ENCODE measurements at regions not wholly inside any gene's neighbourhood (a gene's known extent, or its start where the extent isn't known, plus 50 kb on each side); places are given as distances from the start of the nearest gene placed in this dataset.
"Not testable (repeated sequence)": the region's sequence is repeated elsewhere in the genome, so short reads cannot be mapped to it uniquely, and the experiment has no call there.

DNA sequence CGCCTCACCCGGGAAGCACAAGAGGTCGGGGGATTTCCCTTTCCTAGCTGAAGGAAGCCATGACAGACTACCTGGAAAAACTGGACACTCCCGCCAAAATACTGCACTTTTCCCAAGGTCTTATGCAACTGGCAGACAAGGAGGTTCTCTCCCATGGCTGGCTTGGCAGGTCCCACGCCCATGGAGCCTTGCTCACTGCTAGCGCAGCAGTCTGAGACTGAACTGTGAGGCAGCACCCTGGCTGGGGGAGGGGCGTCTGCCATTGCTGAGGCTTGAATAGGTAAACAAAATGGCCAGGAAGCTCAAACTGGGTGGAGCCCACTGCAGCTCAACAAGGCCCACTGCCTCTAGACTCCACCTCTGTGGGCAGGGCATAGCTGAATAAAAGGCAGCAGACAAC is 92.1 kb downstream of the C4BPA start:
- not testable (repeated sequence) for DNase-seq

DNA sequence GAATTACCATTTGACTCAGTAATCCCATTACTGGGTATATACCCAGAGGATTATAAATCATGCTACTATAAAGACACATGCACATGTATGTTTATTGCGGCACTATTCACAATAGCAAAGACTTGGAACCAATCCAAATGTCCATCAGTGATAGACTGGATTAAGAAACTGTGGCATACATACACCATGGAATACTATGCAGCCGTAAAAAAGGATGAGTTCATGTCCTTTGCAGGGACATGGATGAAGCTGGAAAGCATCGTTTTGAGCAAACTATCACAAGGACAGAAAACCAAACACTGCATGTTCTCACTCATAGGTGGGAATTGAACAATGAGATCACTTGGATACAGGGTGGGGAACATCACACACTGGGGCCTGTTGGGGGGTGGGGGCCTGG is 97.5 kb downstream of the C4BPA start:
- DNase-seq, result not testable (repeated sequence)

GRCh38 chr1:207202480-207202879 is 98.4 kb downstream of the C4BPA start:
- no peak for DNase-seq

GRCh38 chr1:207203541-207203940 is 99.5 kb downstream of the C4BPA start:
- DNase-seq, result no peak

GRCh38 chr1:207205614-207206061 is 101.6 kb downstream of the C4BPA start:
- no peak for DNase-seq

- DNase-seq, result not testable (repeated sequence)
Measured at GRCh38 chr1:207208691-207209090, 104.7 kb downstream of the C4BPA start.

GRCh38 chr1:207214453-207214852 is 107.0 kb upstream of the CD55 start:
- DNase-seq, result no peak

GRCh38 chr1:207217778-207218511 is 103.5 kb upstream of the CD55 start:
- DNase-seq, result no peak

- peak; percentile 17 for DNase-seq
Measured at GRCh38 chr1:207218512-207219362, 102.7 kb upstream of the CD55 start.

DNA sequence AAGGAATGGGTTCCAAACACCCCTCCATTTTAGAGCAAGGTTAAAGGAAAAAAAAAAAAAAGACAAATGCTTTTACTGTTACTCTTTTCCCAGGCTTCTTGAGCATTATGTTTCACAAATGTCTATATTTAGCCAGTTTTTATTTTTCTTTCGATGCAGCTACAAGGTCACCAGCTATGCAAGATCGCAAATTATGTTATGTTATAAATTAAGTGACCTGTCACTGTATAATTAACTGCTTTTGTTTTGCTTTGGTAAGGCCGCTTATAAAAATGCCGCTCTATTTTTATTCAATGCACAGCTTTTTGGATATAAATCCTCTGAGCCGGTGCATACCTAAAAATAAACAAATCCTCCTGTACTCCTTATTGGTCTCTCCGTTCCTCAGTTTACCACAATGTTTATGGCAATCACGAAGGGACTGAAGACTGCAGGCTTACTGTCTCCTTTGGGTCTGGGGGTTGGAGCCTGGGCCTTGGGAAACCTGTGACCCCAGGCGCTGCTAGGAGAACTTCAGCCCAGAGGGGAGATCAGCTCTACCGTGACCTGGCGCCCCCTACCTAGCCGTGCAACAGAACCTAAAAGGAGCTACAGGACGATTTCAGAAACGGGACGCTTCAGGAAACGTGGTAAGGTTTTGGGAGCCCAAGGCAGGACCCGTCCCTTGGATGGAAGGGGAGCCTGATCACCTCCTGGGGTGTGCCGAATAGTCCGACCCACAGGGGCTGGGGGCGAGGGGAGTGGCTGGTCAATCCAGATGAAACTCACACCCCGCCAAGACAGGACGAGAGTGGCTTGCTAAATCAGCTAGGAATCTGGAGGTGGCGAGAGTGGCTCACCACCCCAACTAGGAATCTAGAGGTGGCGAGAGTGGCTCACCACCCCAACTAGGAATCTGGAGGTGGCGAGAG is 101.2 kb upstream of the CD55 start:
- DNase-seq, result no peak

GRCh38 chr1:207221934-207222351 is 99.5 kb upstream of the CD55 start:
- no peak for DNase-seq

- DNase-seq, result no peak
Measured at GRCh38 chr1:207223162-207223561, 98.3 kb upstream of the CD55 start.

DNA sequence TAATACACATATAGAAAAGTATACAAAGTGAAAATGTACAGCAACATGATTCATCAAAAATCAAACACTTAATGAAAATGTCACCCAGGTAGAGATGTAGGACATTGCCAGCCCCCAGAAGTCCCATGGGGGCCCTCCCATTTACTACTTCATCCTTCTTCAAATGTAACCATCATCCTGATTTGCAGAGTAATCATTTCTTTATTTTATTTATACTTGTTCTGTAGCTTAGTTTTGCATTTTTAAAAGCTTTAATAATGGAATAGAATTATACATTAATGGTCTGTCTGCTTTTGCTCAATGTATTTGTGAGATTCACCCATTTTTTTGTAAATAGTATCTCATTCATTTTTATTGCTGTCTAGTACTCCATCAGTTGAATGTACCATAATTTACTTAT is 96.8 kb upstream of the CD55 start:
- no peak for DNase-seq

GRCh38 chr1:207227131-207227630 is 94.3 kb upstream of the CD55 start:
- DNase-seq, result no peak

GRCh38 chr1:207228987-207229386 is 92.5 kb upstream of the CD55 start:
- no peak for DNase-seq

GRCh38 chr1:207230441-207230840 is 91.0 kb upstream of the CD55 start:
- no peak for DNase-seq

DNA sequence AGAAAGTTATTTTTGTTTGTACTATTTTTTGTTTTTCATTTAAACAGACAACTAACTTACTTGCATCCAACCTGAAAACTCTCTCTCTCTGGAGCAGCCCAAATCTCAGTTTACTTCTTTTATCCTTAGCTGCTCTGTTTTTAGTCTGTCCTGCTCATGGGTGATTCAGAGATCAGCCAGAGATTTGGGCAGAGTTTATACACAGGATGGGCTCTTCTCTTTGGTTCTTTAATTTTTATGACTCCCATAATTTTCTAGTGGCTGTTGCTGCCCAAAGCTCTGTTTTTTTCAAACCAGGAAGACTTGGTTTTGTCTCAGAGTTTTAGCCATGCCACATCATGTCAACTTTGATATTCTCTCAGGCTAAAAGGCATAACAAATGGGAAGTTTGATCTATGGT is 86.8 kb upstream of the CD55 start:
- no peak for DNase-seq

DNA sequence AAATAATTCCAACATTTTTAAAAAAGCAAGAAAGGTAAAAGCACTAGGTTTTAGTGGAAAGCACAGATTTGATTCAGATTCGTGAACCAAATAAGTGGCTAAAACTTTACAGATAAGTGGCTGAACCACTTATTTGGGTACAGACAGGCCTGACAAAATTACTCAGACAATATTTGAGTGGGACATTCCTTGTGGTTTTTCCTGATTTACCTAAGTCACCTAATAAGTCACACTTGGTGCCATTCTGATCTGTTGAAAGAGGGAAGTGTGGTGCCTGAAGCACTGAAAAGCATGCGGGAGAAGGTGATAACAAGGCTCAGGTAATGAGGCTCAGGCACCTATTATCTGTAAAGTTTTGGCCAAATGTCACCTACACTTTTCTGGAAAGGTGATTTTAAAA is 81.6 kb upstream of the CD55 start:
- DNase-seq, result no peak

DNA sequence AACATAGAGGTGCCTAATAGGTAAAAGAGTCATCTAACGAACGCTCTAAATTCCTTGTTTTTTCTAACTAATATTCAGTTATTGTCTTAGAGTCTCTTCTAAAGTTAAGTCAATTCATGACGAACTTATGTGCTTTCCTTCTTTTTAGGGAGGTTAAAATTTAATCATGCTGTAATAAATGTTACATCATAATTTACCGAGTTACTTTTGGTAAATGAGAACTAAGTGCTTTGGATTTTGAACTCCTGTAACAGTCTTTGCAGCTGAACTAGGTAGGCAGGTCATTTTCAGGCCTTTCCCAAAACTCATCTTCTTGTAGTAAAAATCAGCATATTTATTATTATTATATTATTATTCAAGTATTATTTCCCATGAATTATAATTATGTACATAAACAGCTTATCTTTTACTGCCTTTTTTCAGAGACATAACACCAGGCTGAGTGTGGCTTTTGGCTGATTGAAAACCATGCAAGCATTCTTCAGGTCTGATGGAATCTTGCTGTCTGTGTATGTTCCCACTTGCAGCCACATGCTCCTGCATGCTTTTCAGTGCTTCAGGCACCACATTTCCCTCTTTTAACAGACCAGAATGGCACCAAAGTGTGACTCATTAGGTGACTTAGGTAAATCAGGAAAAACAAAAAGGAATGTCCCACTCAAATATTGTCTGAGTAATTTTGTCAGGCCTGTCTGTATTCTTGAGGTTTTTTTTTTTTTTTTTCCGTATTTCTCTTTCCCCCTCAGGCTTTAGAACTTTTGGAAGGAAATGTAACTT is 81.0 kb upstream of the CD55 start:
- no peak for DNase-seq

GRCh38 chr1:207241164-207241934 is 80.1 kb upstream of the CD55 start:
- DNase-seq, result no peak
